HepG2 (cell line): ENCODE measurements at regions not wholly inside any gene's neighbourhood (a gene's known extent, or its start where the extent isn't known, plus 50 kb on each side); places are given as distances from the start of the nearest gene placed in this dataset.

Source experiments
- ATAC-seq: fragments of 200-7000 bp; cut with Tn5 transposase; 3 replicates; pipeline ENCODE4 v1.9.1; 2020; ENCODE audit warnings: mild to moderate bottlenecking, moderate library complexity
- BruUV-seq: library from RNA; stranded (reverse); fragments of 400-500 nt; replicated peaks from 2 replicates; lab custom pipeline; 2021; lab: Mats Ljungman, UMichigan
- CTCF ChIA-PET: fragments of 300-600 bp; formaldehyde crosslinking; extraction: SDS; loops from one replicate; lab custom pipeline; 2021; ENCODE audit warnings: low total read pairs, inconsistent platforms, low intra/inter-chr PET ratio; lab: Yijun Ruan, JAX
- POLR2A ChIA-PET: fragments of 350-600 bp; sonication (Branson Sonifier 250); formaldehyde crosslinking; loops from one replicate; lab custom pipeline; 2020; ENCODE audit warnings: antibody characterized with exemption, inconsistent platforms; lab: Yijun Ruan, JAX
- DNase-seq: peaks from one replicate; pipeline ENCODE4 v3.0.0-alpha.2; 2015; ENCODE audit warnings: low spot score
- FAIRE-seq: peaks from 3 replicates; lab custom pipeline; 2011; peaks lifted over from hg19 to GRCh38; lab: Jason Lieb, UNC
- H2AFZ ChIP-seq: one replicate; pipeline ENCODE4 v1.6.1; 2011; ENCODE audit warnings: low read length, inconsistent platforms
- H3K27ac ChIP-seq: fragments of 300-600 bp; 3 replicates; pipeline ENCODE4 v1.8.0; 2011; ENCODE audit warnings: mixed run types, mild to moderate bottlenecking, mixed read lengths, low read length, inconsistent platforms; ENCODE audit not compliant: insufficient read depth; ENCODE audit errors: extremely low read length
- H3K27me3 ChIP-seq, 2 experiments: fragments of 200-600 bp in 1 of 2; 2 replicates in 1 of 2; 3 replicates in 1 of 2; pipeline versions ENCODE4 v1.6.0 to v1.8.0; 2011; ENCODE audit warnings: low read length in 2 of 2, mild to moderate bottlenecking in 2 of 2, moderate library complexity in 2 of 2, inconsistent platforms in 1 of 2; ENCODE audit not compliant: insufficient read depth in 2 of 2, control insufficient read depth in 1 of 2
- H3K36me3 ChIP-seq, 2 experiments: fragments of 200-600 bp in 1 of 2; replicated peaks in 1 of 2; 2 replicates in 1 of 2; 3 replicates in 1 of 2; pipeline versions ENCODE4 v1.5.1 to v1.8.0; 2011; ENCODE audit warnings: low read length in 2 of 2, inconsistent platforms in 1 of 2; ENCODE audit not compliant: insufficient read depth in 2 of 2, control insufficient read depth in 1 of 2
- H3K4me1 ChIP-seq: 2 replicates; pipeline ENCODE4 v1.5.1; 2012; ENCODE audit warnings: low read length, inconsistent platforms; ENCODE audit not compliant: insufficient read depth
- H3K4me2 ChIP-seq: 2 replicates; pipeline ENCODE4 v1.6.0; 2011; ENCODE audit warnings: low read depth, low read length, inconsistent platforms
- H3K4me3 ChIP-seq, 3 experiments: fragments of 200-600 bp in 1 of 3; sonication (generic), shearing (Covaris generic) in 1 of 3; replicated peaks in 1 of 3; 2 replicates each; pipeline ENCODE4 v1.5.1; 2011 to 2016; ENCODE audit warnings: low read length in 3 of 3, inconsistent platforms in 2 of 3, low read depth in 2 of 3, mild to moderate bottlenecking in 2 of 3, control low read depth in 1 of 3, mixed read lengths in 1 of 3; ENCODE audit not compliant: insufficient read depth in 1 of 3
- H3K79me2 ChIP-seq: one replicate; pipeline ENCODE4 v1.6.1; 2011; ENCODE audit warnings: low read length, inconsistent platforms; ENCODE audit not compliant: insufficient read depth
- H3K9ac ChIP-seq: 2 replicates; pipeline ENCODE4 v1.6.0; 2011; ENCODE audit warnings: mild to moderate bottlenecking, low read depth, low read length, inconsistent platforms; ENCODE audit not compliant: insufficient read depth
- H3K9me3 ChIP-seq: 2 replicates; pipeline ENCODE4 v1.5.1; 2012; ENCODE audit warnings: mild to moderate bottlenecking, low read length
- H4K20me1 ChIP-seq: 2 replicates; pipeline ENCODE4 v1.6.0; 2011; ENCODE audit warnings: inconsistent platforms, mild to moderate bottlenecking, low read length, moderate library complexity; ENCODE audit not compliant: insufficient read depth
- CHCHD3 ChIP-seq: sonication (generic); formaldehyde crosslinking; IDR thresholded peaks from 2 replicates; pipeline ENCODE4 v1.8.0; 2022; ENCODE audit warnings: mild to moderate bottlenecking, missing genetic modification reagents, moderate library complexity
- FOXO4 ChIP-seq: sonication (generic); formaldehyde crosslinking; conservative IDR thresholded peaks from 2 replicates; pipeline ENCODE4 v1.8.1; 2023; ENCODE audit warnings: missing genetic modification reagents
- GABPA ChIP-seq, 2 experiments: IDR thresholded peaks; 2 replicates each; pipeline ENCODE4 v1.6.1; 2011 to 2016; ENCODE audit warnings: low read depth in 2 of 2, low read length in 1 of 2, missing biosample characterization in 1 of 2, missing genetic modification characterization in 1 of 2
- HDAC6 ChIP-seq: fragments of 200-600 bp; sonication (generic); IDR thresholded peaks from 2 replicates; pipeline ENCODE4 v1.7.0; 2017; ENCODE audit warnings: mild to moderate bottlenecking, antibody characterized with exemption, low read length, low read depth
- HNRNPUL1 ChIP-seq: fragments of 200-400 bp; formaldehyde crosslinking; IDR thresholded peaks from 2 replicates; pipeline ENCODE4 v1.6.1; 2017; ENCODE audit warnings: low read depth, mild to moderate bottlenecking, low read length, moderate library complexity
- IKZF4 ChIP-seq: sonication (generic); formaldehyde crosslinking; IDR thresholded peaks from 2 replicates; pipeline ENCODE4 v1.5.1; 2020; ENCODE audit warnings: borderline replicate concordance, mild to moderate bottlenecking, low read depth, missing genetic modification reagents; ENCODE audit errors: not compliant biosample characterization
- IRX3 ChIP-seq: sonication (generic); formaldehyde crosslinking; IDR thresholded peaks from 2 replicates; pipeline ENCODE4 v1.8.1; 2023; ENCODE audit warnings: mild to moderate bottlenecking, low read depth, missing genetic modification reagents, borderline replicate concordance
- MED13 ChIP-seq: sonication (generic); formaldehyde crosslinking; IDR thresholded peaks from 2 replicates; pipeline ENCODE4 v1.5.0; 2020; ENCODE audit warnings: missing genetic modification reagents
- MTF1 ChIP-seq: sonication (generic); formaldehyde crosslinking; IDR thresholded peaks from 2 replicates; pipeline ENCODE4 v1.5.0; 2020; ENCODE audit warnings: missing genetic modification reagents
- NFE2 ChIP-seq: sonication (generic); formaldehyde crosslinking; IDR thresholded peaks from 2 replicates; pipeline ENCODE4 v1.4.0; 2020; ENCODE audit warnings: missing genetic modification reagents
- POLR2G ChIP-seq: fragments of 200-400 bp; formaldehyde crosslinking; IDR thresholded peaks from 2 replicates; pipeline ENCODE4 v1.6.1; 2018; ENCODE audit warnings: mild to moderate bottlenecking, low read depth, low read length, moderate library complexity
- SMARCC2 ChIP-seq: fragments of 450-650 bp; IDR thresholded peaks from 2 replicates; pipeline ENCODE4 v1.6.1; 2017; ENCODE audit warnings: antibody characterized with exemption, mild to moderate bottlenecking
- SMC3 ChIP-seq: IDR thresholded peaks from 2 replicates; pipeline ENCODE4 v1.6.1; 2011; ENCODE audit warnings: low read length, improper control_type of control experiment
- SNAPC2 ChIP-seq: sonication (generic); formaldehyde crosslinking; IDR thresholded peaks from 2 replicates; pipeline ENCODE4 v1.8.1; 2022; ENCODE audit warnings: mild to moderate bottlenecking, missing genetic modification reagents
- ZNF136 ChIP-seq: sonication (generic); formaldehyde crosslinking; IDR thresholded peaks from 2 replicates; pipeline ENCODE4 v1.8.1; 2022; ENCODE audit warnings: low read depth, mild to moderate bottlenecking, moderate library complexity, missing genetic modification reagents
- ZNF160 ChIP-seq: sonication (generic); formaldehyde crosslinking; IDR thresholded peaks from 2 replicates; pipeline ENCODE4 v1.8.0; 2022; ENCODE audit warnings: mild to moderate bottlenecking, inconsistent platforms, missing genetic modification reagents
- ZNF256 ChIP-seq: sonication (generic); formaldehyde crosslinking; conservative IDR thresholded peaks from 2 replicates; pipeline ENCODE4 v1.4.0; 2020; ENCODE audit warnings: missing genetic modification reagents
- ZNF337 ChIP-seq: sonication (generic); formaldehyde crosslinking; IDR thresholded peaks from 2 replicates; pipeline ENCODE4 v1.5.1; 2020; ENCODE audit warnings: missing genetic modification reagents, low read depth, mild to moderate bottlenecking, borderline replicate concordance
- ZNF567 ChIP-seq: sonication (generic); formaldehyde crosslinking; IDR thresholded peaks from 2 replicates; pipeline ENCODE4 v1.8.1; 2023; ENCODE audit warnings: mild to moderate bottlenecking, missing genetic modification reagents, borderline replicate concordance
- WGBS: methylation state at CpG from one replicate; pipeline ENCODE4 v1.1.6; 2017; ENCODE audit warnings: low lambda C conversion rate; 5-methylcytosine and 5-hydroxymethylcytosine counted together
- in situ Hi-C: cut with HindIII; loops from 2 replicates; pipeline ENCODE4 v1.10.0; 2017; ENCODE audit warnings: low pct_unique_long_range_greater_than_20kb; ENCODE audit not compliant: extremely low pct_ligation_motif_present
- intact Hi-C: fragments of 100-400 bp; cut with micrococcal nuclease; formaldehyde crosslinking; loops from one replicate; pipeline ENCODE4 v1.10.0; 2022; ENCODE audit not compliant: unreplicated experiment
- TF ChIP-seq, protein P1 (sequence below): sonication (generic); formaldehyde crosslinking; IDR thresholded peaks from 2 replicates; pipeline ENCODE4 v1.5.0; 2020; ENCODE audit warnings: missing genetic modification reagents

DNA sequence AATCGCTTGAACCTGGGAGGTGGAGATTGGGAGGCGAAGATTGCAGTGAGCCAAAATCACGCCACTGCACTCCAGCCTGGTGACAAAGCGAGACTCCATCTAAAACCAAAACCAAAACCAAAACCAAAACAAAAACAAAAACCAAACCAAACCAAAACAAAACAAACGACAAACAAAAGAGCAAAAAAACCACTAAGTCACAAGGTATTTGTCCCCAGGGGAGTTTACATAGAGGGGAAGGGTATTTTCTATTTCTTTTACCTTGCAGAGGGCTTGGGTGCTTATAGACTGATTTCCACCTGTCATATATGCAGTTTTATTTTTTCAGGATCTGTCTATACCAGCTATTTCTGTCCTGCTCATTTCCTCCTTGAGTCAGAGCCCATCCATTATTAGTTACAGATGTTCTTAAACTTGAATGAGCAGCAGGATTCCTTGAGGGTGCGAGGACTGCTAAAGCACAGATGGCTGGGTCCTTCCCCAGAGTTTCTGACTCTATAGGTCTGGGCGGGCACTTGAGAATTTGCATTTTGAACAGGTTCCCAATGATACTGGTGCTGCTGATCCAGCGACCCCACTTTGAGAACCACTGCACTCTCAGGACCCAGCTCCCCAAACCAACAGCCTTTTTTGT, 102.2 kb upstream of the UXS1 start:
- Histone ChIP-seq H4K20me1 (no peaks in the 10 kb centered on the region), H2AFZ (no peak overlapping the region), H3K79me2 (no peaks in the 10 kb centered on the region), H3K4me3 (no peak overlapping the region), H3K4me2 (no peak overlapping the region), H3K27me3 (no peaks in the 10 kb centered on the region; a peak in 1 of 5 replicates), H3K9ac (no peak overlapping the region), H3K27ac (no peak overlapping the region), H3K4me1 (peaks cover 23% of the 10 kb centered on the region), H3K36me3 (no peaks in the 10 kb centered on the region), H3K9me3 (no peaks in the 10 kb centered on the region)
- no peak for TF ChIP-seq IRX3
- no peak for TF ChIP-seq ZNF337 (CRISPR knock-in tag)
- no peak for TF ChIP-seq IKZF4 (CRISPR knock-in tag)
- TF ChIP-seq POLR2G, result no peak
- TF ChIP-seq SMC3, result no peak
- no peak for TF ChIP-seq ZNF160 (CRISPR knock-in tag)
- no peak for TF ChIP-seq HDAC6
- no peak for TF ChIP-seq SMARCC2
- no peak for TF ChIP-seq GABPA (IDR thresholded peaks at IDR 0.05; ENCODE audit: low read depth, low read length)
- no peak for TF ChIP-seq GABPA (CRISPR knock-in tag; IDR thresholded peaks at IDR 0.05; ENCODE audit: low read depth)
- TF ChIP-seq NFE2 (CRISPR knock-in tag), result no peak
- TF ChIP-seq CHCHD3 (CRISPR knock-in tag), result no peak
- no peak for TF ChIP-seq ZNF567 (CRISPR knock-in tag)
- TF ChIP-seq MTF1 (CRISPR knock-in tag), result no peak
- no peak for TF ChIP-seq ZNF256 (CRISPR knock-in tag)
- no peak for TF ChIP-seq ZNF136 (CRISPR knock-in tag)
- no peak for TF ChIP-seq FOXO4 (CRISPR knock-in tag)
- TF ChIP-seq MED13, result no peak
- TF ChIP-seq, protein P1, sequence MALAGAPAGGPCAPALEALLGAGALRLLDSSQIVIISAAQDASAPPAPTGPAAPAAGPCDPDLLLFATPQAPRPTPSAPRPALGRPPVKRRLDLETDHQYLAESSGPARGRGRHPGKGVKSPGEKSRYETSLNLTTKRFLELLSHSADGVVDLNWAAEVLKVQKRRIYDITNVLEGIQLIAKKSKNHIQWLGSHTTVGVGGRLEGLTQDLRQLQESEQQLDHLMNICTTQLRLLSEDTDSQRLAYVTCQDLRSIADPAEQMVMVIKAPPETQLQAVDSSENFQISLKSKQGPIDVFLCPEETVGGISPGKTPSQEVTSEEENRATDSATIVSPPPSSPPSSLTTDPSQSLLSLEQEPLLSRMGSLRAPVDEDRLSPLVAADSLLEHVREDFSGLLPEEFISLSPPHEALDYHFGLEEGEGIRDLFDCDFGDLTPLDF, result no peak
- TF ChIP-seq SNAPC2 (CRISPR knock-in tag), result no peak
- no peak for TF ChIP-seq HNRNPUL1
- no peak for FAIRE-seq
- no peak for DNase-seq
- no peak for ATAC-seq
- ChIA-PET CTCF (no interaction called here), POLR2A (no interaction called here)
- BruUV-seq, result no TSS peak
- 65% methylated on average over 8 of the region's 8 CpGs for WGBS
- intact Hi-C loops (no loop called here), in situ Hi-C loops (no loop called here)
